ENCODE measurements at regions not wholly inside any gene's neighbourhood (a gene's known extent, or its start where the extent isn't known, plus 50 kb on each side); places are given as distances from the start of the nearest gene placed in this dataset.

GRCh38 chrX:69083361-69083760, 81.9 kb downstream of the PJA1 start:
- no peak for DNase-seq

- DNase-seq: no peak
Measured at GRCh38 chrX:69082753-69083150, 82.5 kb downstream of the PJA1 start.

- DNase-seq: no peak
Measured at GRCh38 chrX:69082055-69082752, 83.0 kb downstream of the PJA1 start.

- DNase-seq: no peak
Measured at GRCh38 chrX:69080855-69081465, 84.3 kb downstream of the PJA1 start.

- DNase-seq: no peak
Measured at GRCh38 chrX:69079268-69079667, 86.0 kb downstream of the PJA1 start.

GRCh38 chrX:69077895-69078455, 87.3 kb downstream of the PJA1 start:
- no peak for DNase-seq

GRCh38 chrX:69076088-69076487, 89.2 kb downstream of the PJA1 start:
- no peak for DNase-seq

- DNase-seq: no peak
Measured at GRCh38 chrX:69074726-69075125, 90.5 kb downstream of the PJA1 start.

- no peak for DNase-seq
Measured at GRCh38 chrX:69073721-69074120, 91.5 kb downstream of the PJA1 start.

GRCh38 chrX:69073241-69073640, 92.0 kb downstream of the PJA1 start:
- no peak for DNase-seq

- no peak for DNase-seq
Measured at GRCh38 chrX:69072486-69073006, 92.7 kb downstream of the PJA1 start.

GRCh38 chrX:69070949-69071650, 94.2 kb downstream of the PJA1 start:
- DNase-seq: no peak

- DNase-seq: no peak
Measured at GRCh38 chrX:69069876-69070275, 95.4 kb downstream of the PJA1 start.

GRCh38 chrX:69069086-69069445, 96.2 kb downstream of the PJA1 start:
- no peak for DNase-seq

GRCh38 chrX:69068301-69069085, 96.8 kb downstream of the PJA1 start:
- DNase-seq: no peak

- no peak for DNase-seq
Measured at GRCh38 chrX:69067841-69068240, 97.4 kb downstream of the PJA1 start.

GRCh38 chrX:69066966-69067525, 98.2 kb downstream of the PJA1 start:
- DNase-seq: no peak

GRCh38 chrX:69066021-69066757, 99.1 kb downstream of the PJA1 start:
- no peak for DNase-seq

GRCh38 chrX:69065451-69065850, 99.8 kb downstream of the PJA1 start:
- DNase-seq: no peak

- DNase-seq: no peak
Measured at GRCh38 chrX:69063486-69063885, 101.8 kb downstream of the PJA1 start.

- DNase-seq: no peak
Measured at GRCh38 chrX:69062493-69062892, 102.8 kb downstream of the PJA1 start.
